ENCODE measurements at regions not wholly inside any gene's neighbourhood (a gene's known extent, or its start where the extent isn't known, plus 50 kb on each side); places are given as distances from the start of the nearest gene placed in this dataset.

GRCh38 chrX:43513085-43513484, 143.0 kb upstream of the MAOA start:
- DNase-seq (ENCODE audit: low read depth): no peak
- no peak for TF ChIP-seq CTCF (conservative IDR thresholded peaks at IDR 0.05; ENCODE audit: low read depth, low read length)
- H3K4me3 ChIP-seq (ENCODE audit: low read depth, low read length): no peak overlapping the region

GRCh38 chrX:43514820-43515219, 141.3 kb upstream of the MAOA start:
- no peak for TF ChIP-seq CTCF (conservative IDR thresholded peaks at IDR 0.05; ENCODE audit: low read depth, low read length)
- no peak for DNase-seq (ENCODE audit: low read depth)
- H3K4me3 ChIP-seq (ENCODE audit: low read depth, low read length): no peak overlapping the region

GRCh38 chrX:43522582-43522981, 133.5 kb upstream of the MAOA start:
- no peak for TF ChIP-seq CTCF (conservative IDR thresholded peaks at IDR 0.05; ENCODE audit: low read depth, low read length)
- no peak for DNase-seq (ENCODE audit: low read depth)
- no peak overlapping the region for H3K4me3 ChIP-seq (ENCODE audit: low read depth, low read length)

GRCh38 chrX:43525901-43526610, 130.0 kb upstream of the MAOA start:
- TF ChIP-seq CTCF (conservative IDR thresholded peaks at IDR 0.05; ENCODE audit: low read depth, low read length): no peak
- DNase-seq (ENCODE audit: low read depth): no peak
- no peak overlapping the region for H3K4me3 ChIP-seq (ENCODE audit: low read depth, low read length)

GRCh38 chrX:43526878-43527277, 129.2 kb upstream of the MAOA start:
- no peak for TF ChIP-seq CTCF (conservative IDR thresholded peaks at IDR 0.05; ENCODE audit: low read depth, low read length)
- H3K4me3 ChIP-seq (ENCODE audit: low read depth, low read length): no peak overlapping the region
- DNase-seq (ENCODE audit: low read depth): no peak

- no peak for TF ChIP-seq CTCF (conservative IDR thresholded peaks at IDR 0.05; ENCODE audit: low read depth, low read length)
- no peak for DNase-seq (ENCODE audit: low read depth)
- no peak overlapping the region for H3K4me3 ChIP-seq (ENCODE audit: low read depth, low read length)
Measured at GRCh38 chrX:43527801-43528200, 128.3 kb upstream of the MAOA start.

GRCh38 chrX:43530837-43531236, 125.3 kb upstream of the MAOA start:
- TF ChIP-seq CTCF (conservative IDR thresholded peaks at IDR 0.05; ENCODE audit: low read depth, low read length): no peak
- no peak overlapping the region for H3K4me3 ChIP-seq (ENCODE audit: low read depth, low read length)
- no peak for DNase-seq (ENCODE audit: low read depth)

All from epithelial cell of proximal tubule (primary cell).